ENCODE measurements at regions not wholly inside any gene's neighbourhood (a gene's known extent, or its start where the extent isn't known, plus 50 kb on each side); places are given as distances from the start of the nearest gene placed in this dataset.

GRCh38 chr6:169144356-169144755 is 109.3 kb downstream of the THBS2 start:
- peak overlapping the region; percentile 38 for H3K18ac ChIP-seq (ENCODE audit: low read depth, low read length)
- DNase-seq (no peak), ATAC-seq (ENCODE audit: low read depth) (no peak)
- no peak overlapping the region; the same call in 1 of the 2 replicates for H3K4ac ChIP-seq (ENCODE audit: low read depth, low read length)
- H3K56ac ChIP-seq (ENCODE audit: extremely low read depth, insufficient read depth, low read length) = no peak overlapping the region
- no peak overlapping the region for H3K9ac ChIP-seq (ENCODE audit: low read depth, low read length)
- ChIA-PET POLR2A (ENCODE audit: unreplicated experiment) (no interaction called here), CTCF (interaction anchor here (0.7 kb wide), 1 partner anchor 126 kb away, joined by 4 read pairs; no protein-coding TSS in a partner anchor)
- H4K20me1 ChIP-seq (ENCODE audit: insufficient read depth, low read length) = no peaks in the 10 kb centered on the region
- no peak overlapping the region for H3K4me3 ChIP-seq (ENCODE audit: insufficient read depth, low read depth, low read length)
- H2AK9ac ChIP-seq (replicated peaks; ENCODE audit: low read depth, low read length, poor library complexity) = no peak overlapping the region
- H4K8ac ChIP-seq (ENCODE audit: low read depth in 2 of 2, low read length in 2 of 2) = no peak overlapping the region
- H3K27ac ChIP-seq (ENCODE audit: insufficient read depth, low read length) = no peak overlapping the region
- H2BK20ac ChIP-seq (ENCODE audit: low read depth, low read length) = peak overlapping the region; percentile 1; the same call in 1 of the 2 replicates
- no peaks in the 10 kb centered on the region for H3K27me3 ChIP-seq (ENCODE audit: control insufficient read depth, insufficient read depth, low read length)
- in situ Hi-C loops (cut with MboI; ENCODE audit: low sequenced_read_pairs) (no loop called here), intact Hi-C loops (cut with micrococcal nuclease) (loop anchor here (2.0 kb wide), 1 partner anchor 70 kb away; no protein-coding TSS in a partner anchor), dilution Hi-C loops (cut with HindIII; ENCODE audit: low sequenced_read_pairs, unreplicated experiment) (no loop called here)
- H2AFZ ChIP-seq (replicated peaks; ENCODE audit: low read length, poor library complexity) = no peak overlapping the region
- no CpG with 5 or more reads among the region's 2 CpGs for WGBS, 2 experiments (ENCODE audit: extremely low coverage in 2 of 2, insufficient read length in 1 of 2)
- H2BK120ac ChIP-seq (ENCODE audit: low read depth, low read length) = peak overlapping the region; percentile 38; the same call in 1 of the 2 replicates
- no peak overlapping the region for H3K4me2 ChIP-seq (ENCODE audit: low read depth, low read length)
- no peak overlapping the region for H3K23ac ChIP-seq (ENCODE audit: low read depth, low read length)
- H2BK5ac ChIP-seq (ENCODE audit: low read depth, low read length, poor library complexity, severe bottlenecking) = no peak overlapping the region
- H3K79me1 ChIP-seq (ENCODE audit: low read depth in 1 of 2, low read length in 2 of 2) = no peaks in the 10 kb centered on the region
- BruUV-seq (replicated peaks) = no TSS peak
- H3K14ac ChIP-seq (replicated peaks; ENCODE audit: low read depth, low read length) = 0 out of 2 replicates have a peak overlapping the region, but pooled peaks have one; percentile 0
- H3K9me1 ChIP-seq (ENCODE audit: insufficient read depth, low read length) = peaks cover 3% of the 10 kb centered on the region
- H2AK5ac ChIP-seq (ENCODE audit: low read depth, low read length) = no peak overlapping the region; the same call in 1 of the 2 replicates
- H3K9me3 ChIP-seq (ENCODE audit: control insufficient read depth, insufficient read depth, low read length) = peaks cover 2% of the 10 kb centered on the region; the same call in 1 of the 2 replicates
- H4K5ac ChIP-seq (ENCODE audit: low read depth, low read length) = no peak overlapping the region
- H3K36me3 ChIP-seq (ENCODE audit: control insufficient read depth, insufficient read depth, low read length) = no peaks in the 10 kb centered on the region
- peaks cover 23% of the 10 kb centered on the region for H3K4me1 ChIP-seq (ENCODE audit: control insufficient read depth, insufficient read depth, low read length)
- TF ChIP-seq MAZ (IDR thresholded peaks at IDR 0.05; ENCODE audit: borderline replicate concordance, low read depth, low read length) = no peak
- peak overlapping the region; percentile 48; the same call in 1 of the 3 replicates for H2BK15ac ChIP-seq (ENCODE audit: low read depth, low read length)
- peak overlapping the region; percentile 42; the same call in 1 of the 2 replicates for H4K91ac ChIP-seq (ENCODE audit: insufficient read depth, low read depth, low read length)
